Effector CD8-positive, alpha-beta T cell (primary cell): ENCODE measurements at regions not wholly inside any gene's neighbourhood (a gene's known extent, or its start where the extent isn't known, plus 50 kb on each side); places are given as distances from the start of the nearest gene placed in this dataset.

Experiments
- DNase-seq: peaks from one replicate; lab custom pipeline; 2025; lab: John Stamatoyannopoulos, UW

- DNase-seq, result no peak
These were observed 191.0 kb upstream of the RPL38 start for GRCh38 chr17:74012465-74012864.

- no peak for DNase-seq
These were observed 188.2 kb upstream of the RPL38 start for GRCh38 chr17:74015316-74015715.

GRCh38 chr17:74015990-74016389 is 187.5 kb upstream of the RPL38 start:
- no peak for DNase-seq

DNA sequence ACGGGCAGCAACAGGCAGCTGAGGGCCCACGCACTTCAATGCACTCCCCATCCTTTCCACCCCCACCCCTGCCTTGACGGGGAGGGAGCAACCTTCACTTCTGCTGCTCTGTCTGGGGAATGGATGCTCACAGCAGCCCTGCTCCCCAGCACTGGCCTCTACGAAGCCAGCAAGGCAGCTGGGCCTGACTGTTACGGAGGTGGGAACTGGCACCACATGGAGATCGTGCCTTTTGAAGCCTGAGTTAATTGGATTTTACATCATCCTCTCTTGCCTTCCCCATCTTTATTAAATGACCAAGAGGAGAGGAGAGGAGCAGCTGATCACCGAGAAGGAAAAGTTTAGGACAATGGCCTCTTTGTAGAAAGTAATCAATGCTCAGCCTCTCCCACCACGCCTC is 187.0 kb upstream of the RPL38 start:
- no peak for DNase-seq

- DNase-seq, result no peak
These were observed 186.0 kb upstream of the RPL38 start for GRCh38 chr17:74017466-74017865.

DNA sequence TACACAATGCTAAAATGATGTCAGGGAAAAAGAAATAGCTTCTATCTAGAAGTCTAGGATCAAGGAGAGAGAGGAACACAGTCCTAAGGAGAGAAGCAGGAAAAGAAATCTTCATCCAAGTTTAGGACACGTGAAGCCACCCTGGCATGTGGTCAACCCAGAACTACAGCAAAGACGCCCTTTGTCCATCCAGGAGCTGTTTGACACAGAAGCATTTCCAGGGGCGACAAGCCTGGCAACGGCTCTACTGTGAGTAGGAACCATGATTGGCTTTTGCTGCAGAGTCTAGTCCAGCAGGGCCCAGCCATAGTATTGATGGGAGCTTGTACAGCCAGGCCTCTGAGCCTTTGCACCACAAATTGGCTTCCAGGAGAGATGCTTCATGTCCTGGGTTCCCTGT is 185.4 kb upstream of the RPL38 start:
- DNase-seq, result no peak

DNA sequence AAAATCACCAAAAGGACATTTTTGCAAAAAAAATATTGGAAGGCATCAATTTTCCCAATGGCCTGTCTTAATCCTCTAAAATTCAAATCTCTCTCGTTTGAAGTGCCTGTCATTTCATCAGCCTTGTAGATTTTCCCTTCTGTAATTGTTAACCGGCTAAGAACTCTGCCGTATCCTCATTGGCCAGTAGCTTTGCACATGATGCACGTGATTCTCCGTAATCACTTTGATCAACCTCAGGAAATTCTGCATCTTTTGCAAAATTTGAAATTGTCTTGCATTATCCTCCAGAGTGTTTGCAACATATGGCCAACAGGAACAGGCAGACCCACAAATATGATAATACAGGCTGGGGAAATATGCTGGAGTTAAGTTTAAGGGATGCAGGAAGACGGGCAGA is 184.2 kb upstream of the RPL38 start:
- no peak for DNase-seq

GRCh38 chr17:74019860-74020259 is 183.6 kb upstream of the RPL38 start:
- no peak for DNase-seq

DNA sequence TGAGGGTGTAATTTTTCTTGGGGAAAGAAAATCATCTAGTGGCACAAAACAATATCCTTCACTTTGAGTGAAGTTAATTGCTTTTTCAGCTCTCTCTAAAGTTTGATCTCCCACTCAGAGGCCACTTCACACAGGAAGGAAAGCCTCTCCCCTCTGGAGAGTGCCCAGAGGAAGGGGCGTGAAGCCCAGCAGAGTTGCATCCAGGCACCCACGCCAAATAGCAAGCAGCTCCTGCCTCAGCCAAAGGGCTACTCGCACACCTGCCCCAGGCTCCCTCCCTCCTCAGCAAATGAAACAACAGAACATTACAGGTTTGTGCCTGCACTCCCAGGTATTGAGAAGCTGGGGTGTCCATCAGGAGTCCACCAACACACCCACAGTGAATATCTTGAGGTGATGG is 183.0 kb upstream of the RPL38 start:
- no peak for DNase-seq

GRCh38 chr17:74024871-74025531 is 178.5 kb upstream of the RPL38 start:
- DNase-seq, result no peak

DNA sequence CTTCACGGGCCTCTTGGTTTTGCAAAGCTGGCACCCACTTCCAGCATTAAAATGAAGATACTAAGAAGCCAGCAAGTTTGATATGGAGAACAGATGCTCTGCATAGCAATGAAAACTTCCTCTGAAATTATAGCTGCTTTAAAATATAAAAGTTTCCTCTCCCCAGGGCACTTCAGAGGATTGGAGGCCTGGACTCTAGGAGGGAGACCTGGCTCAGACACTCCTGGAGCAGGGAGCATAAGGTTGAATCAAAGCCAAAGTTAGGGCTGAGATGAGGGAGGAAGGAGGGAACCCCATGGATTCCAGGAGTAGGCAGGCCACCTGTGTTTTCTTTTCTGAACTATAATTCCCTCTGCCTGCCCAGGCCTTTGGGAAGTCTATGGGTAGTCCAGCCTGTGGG is 176.0 kb upstream of the RPL38 start:
- no peak for DNase-seq

- no peak for DNase-seq
These were observed 174.9 kb upstream of the RPL38 start for GRCh38 chr17:74028354-74029116.

GRCh38 chr17:74031316-74032090 is 172.0 kb upstream of the RPL38 start:
- no peak for DNase-seq

DNA sequence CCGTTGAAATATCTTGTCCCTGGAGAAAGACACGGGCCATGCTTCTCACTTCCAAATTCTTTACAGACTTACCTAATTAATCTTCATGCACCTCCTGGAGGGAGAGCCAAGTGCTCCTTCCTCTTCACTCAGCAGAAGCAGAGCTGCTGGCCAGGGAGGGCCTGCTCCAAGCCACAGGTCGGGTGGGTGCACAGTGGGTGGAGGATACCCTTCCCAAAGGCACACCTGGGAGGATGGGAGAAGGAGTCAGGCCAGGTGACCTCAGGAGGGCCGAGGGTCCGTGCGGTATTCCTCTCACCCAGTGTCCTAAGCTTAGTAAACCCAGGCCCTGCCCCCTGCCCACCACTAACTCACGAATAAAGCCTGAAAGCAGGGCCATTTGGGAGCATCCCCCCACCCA is 171.3 kb upstream of the RPL38 start:
- DNase-seq, result no peak

GRCh38 chr17:74037320-74037719 is 166.2 kb upstream of the RPL38 start:
- no peak for DNase-seq

DNA sequence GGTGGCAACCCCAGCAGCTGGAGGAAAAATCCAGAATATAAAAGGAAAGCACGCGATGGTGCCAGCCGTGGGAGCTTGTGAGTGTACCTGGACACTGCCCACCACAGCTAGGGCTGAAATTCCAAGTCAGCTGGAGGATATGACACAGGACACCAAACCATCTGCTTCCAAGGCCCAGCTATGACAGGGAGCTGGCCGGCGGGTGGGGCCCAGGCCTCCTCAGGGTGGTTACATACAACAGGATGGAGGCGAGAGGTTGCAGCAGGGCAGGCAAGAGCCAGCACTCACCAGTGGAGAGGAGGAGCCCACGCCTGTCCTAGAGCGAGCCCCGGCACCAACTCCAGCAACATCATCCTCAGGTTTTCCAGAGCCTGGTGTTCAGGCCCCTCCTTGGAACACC is 163.2 kb upstream of the RPL38 start:
- DNase-seq, result no peak

DNA sequence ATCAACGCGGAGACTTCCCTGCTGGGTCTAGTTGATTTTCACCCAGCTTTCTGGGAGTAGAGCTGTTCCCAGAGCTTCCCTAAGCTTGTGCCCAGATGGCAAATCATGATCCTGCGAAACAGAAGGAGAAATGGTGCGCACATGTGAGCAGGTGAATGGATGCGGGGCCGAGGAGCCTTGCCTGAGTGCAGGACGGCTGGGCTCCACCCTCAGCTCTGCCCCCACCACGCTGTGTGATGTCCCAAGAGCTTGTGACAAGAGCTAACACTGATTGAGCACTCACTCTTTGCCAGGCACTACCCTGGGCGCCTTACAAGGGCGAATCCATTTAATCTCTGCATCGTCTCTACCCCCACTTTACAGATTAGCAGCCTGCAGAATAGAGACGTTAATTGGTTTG is 162.7 kb upstream of the RPL38 start:
- no peak for DNase-seq

- no peak for DNase-seq
These were observed 161.4 kb upstream of the RPL38 start for GRCh38 chr17:74041869-74042640.

DNA sequence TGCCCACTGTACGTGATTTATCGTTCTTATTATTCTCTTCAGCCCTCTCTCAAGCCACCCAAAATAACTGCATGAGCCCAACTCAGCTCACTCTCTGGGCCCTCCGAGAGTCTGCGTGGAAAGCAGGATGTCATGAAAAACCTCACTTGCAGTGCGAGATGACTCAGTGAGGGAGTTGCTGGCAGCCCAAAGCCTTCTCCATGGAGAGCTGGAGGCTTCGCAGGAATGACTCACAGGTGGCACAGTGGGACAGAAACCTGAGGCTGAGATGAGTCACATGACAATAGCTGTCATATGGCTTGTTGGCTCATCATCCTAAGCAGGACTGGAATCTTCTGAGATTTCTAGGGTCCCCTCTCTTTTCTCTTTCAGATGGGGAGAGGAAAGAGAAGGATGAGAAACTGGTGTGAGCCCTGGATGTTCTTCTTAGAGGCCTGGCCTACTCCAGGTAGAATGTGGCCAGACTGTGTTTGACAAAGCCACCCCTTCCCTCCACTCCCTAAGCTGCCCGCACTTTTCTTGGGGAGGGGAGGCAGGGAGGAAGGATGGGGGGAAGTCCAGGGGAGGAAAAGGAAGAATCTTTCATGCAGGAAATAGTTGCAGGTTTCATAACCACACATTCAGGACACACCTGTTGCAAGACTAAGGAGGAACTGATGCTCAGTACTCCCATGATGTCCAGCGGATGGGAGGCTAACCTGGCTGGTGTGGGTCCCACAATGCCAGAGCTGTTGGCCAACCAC is 160.6 kb upstream of the RPL38 start:
- no peak for DNase-seq

- no peak for DNase-seq
These were observed 159.5 kb upstream of the RPL38 start for GRCh38 chr17:74043976-74044375.

- no peak for DNase-seq
These were observed 157.7 kb upstream of the RPL38 start for GRCh38 chr17:74045608-74046280.
